ENCODE measurements at regions not wholly inside any gene's neighbourhood (a gene's known extent, or its start where the extent isn't known, plus 50 kb on each side); places are given as distances from the start of the nearest gene placed in this dataset.

- H2AFZ ChIP-seq (ENCODE audit: low read length): no peak overlapping the region
- ChIA-PET CTCF (ENCODE audit: partially characterized antibody) (interaction anchor here (1.3 to 2.1 kb wide), 2 partner anchors 35 to 191 kb away, joined by 4 to 5 read pairs; no protein-coding TSS in a partner anchor), POLR2A (ENCODE audit: partially characterized antibody) (no interaction called here)
- no peaks in the 10 kb centered on the region for H4K20me1 ChIP-seq (replicated peaks in 1 of 2; ENCODE audit: control insufficient read depth in 1 of 2, insufficient read depth in 2 of 2, low read length in 2 of 2)
- FAIRE-seq (no peak), DNase-seq (ENCODE audit: low read depth in 1 of 2, low spot score in 2 of 2) (no peak)
- no peak overlapping the region for H2AK5ac ChIP-seq (ENCODE audit: low read depth, low read length)
- H2BK20ac ChIP-seq (ENCODE audit: low read length): no peak overlapping the region
- no peaks in the 10 kb centered on the region for H3K36me3 ChIP-seq (ENCODE audit: control insufficient read depth in 2 of 4, insufficient read depth in 4 of 4, low read length in 3 of 4)
- no peak overlapping the region for H4K8ac ChIP-seq (ENCODE audit: extremely low read depth, insufficient read depth, low read length)
- H2BK5ac ChIP-seq (ENCODE audit: low read depth, low read length): no peak overlapping the region
- no peak for TF ChIP-seq JUND (IDR thresholded peaks at IDR 0.05; ENCODE audit: low read length)
- TF ChIP-seq KDM4A (IDR thresholded peaks at IDR 0.05; ENCODE audit: low read depth, low read length, severe bottlenecking): no peak
- no peak for TF ChIP-seq USF2 (IDR thresholded peaks at IDR 0.05; ENCODE audit: low read length)
- no peak for TF ChIP-seq SP1 (IDR thresholded peaks at IDR 0.05; ENCODE audit: low read depth, low read length)
- no peak for TF ChIP-seq ZNF274 (IDR thresholded peaks at IDR 0.05; ENCODE audit: borderline replicate concordance, extremely low read depth, low read length)
- no peak for TF ChIP-seq TAF1 (IDR thresholded peaks at IDR 0.05; ENCODE audit: low read depth, low read length)
- TF ChIP-seq GTF2F1 (IDR thresholded peaks at IDR 0.05; ENCODE audit: borderline replicate concordance, low read depth, low read length): no peak
- no peak for TF ChIP-seq RXRA (IDR thresholded peaks at IDR 0.05; ENCODE audit: insufficient read depth, low read depth, low read length)
- TF ChIP-seq RNF2 (IDR thresholded peaks at IDR 0.05; ENCODE audit: borderline replicate concordance, low read depth, low read length, missing control alignments, poor library complexity, severe bottlenecking): no peak
- H4K91ac ChIP-seq (replicated peaks; ENCODE audit: insufficient read length, low read length): no peak overlapping the region
- no peak overlapping the region for H3K4me3 ChIP-seq (ENCODE audit: extremely low read depth in 1 of 4, insufficient read depth in 2 of 4, low read depth in 3 of 4, low read length in 4 of 4)
- H3K9me3 ChIP-seq (ENCODE audit: insufficient read depth in 2 of 2, low read depth in 1 of 2, low read length in 1 of 2): no peaks in the 10 kb centered on the region
- H3K4me2 ChIP-seq (ENCODE audit: insufficient read depth in 1 of 2, low read depth in 2 of 2, low read length in 2 of 2): no peak overlapping the region
- H4K5ac ChIP-seq (ENCODE audit: insufficient read length, low read depth, low read length): no peak overlapping the region
- H3K56ac ChIP-seq (replicated peaks; ENCODE audit: insufficient read length, low read depth, low read length): no peak overlapping the region
- no peaks in the 10 kb centered on the region for H3K79me1 ChIP-seq (ENCODE audit: low read depth, low read length)
- no peak overlapping the region for H2BK15ac ChIP-seq (ENCODE audit: low read length)
- no peak overlapping the region for H3K9ac ChIP-seq (replicated peaks in 1 of 4; ENCODE audit: extremely low read depth in 1 of 4, low read depth in 3 of 4, low read length in 3 of 4)
- H3K4ac ChIP-seq (replicated peaks; ENCODE audit: insufficient read length, low read depth, low read length): no peak overlapping the region
- no peak overlapping the region for H2BK120ac ChIP-seq (replicated peaks; ENCODE audit: low read depth, low read length)
- H3K14ac ChIP-seq (ENCODE audit: insufficient read length): no peak overlapping the region
- H3K23me2 ChIP-seq (ENCODE audit: low read depth, low read length): no peaks in the 10 kb centered on the region
- H3K18ac ChIP-seq (ENCODE audit: extremely low read depth, low read length): no peak overlapping the region
- no peaks in the 10 kb centered on the region for H3K4me1 ChIP-seq (replicated peaks in 1 of 4; ENCODE audit: control insufficient read depth in 3 of 4, insufficient read depth in 4 of 4, low read length in 3 of 4)
- H3K27ac ChIP-seq (ENCODE audit: low read depth, low read length): no peak overlapping the region
- WGBS, 2 experiments (ENCODE audit: extremely low coverage in 1 of 2, insufficient coverage in 1 of 2, insufficient read length in 1 of 2, insufficient replicate concordance in 2 of 2, low coverage in 1 of 2, low lambda C conversion rate in 2 of 2, missing lambda C conversion rate in 1 of 2): 98% methylated on average over 3 of the region's 3 CpGs; no CpG with 5 or more reads in 1 of the 2 experiments
- no peak overlapping the region for H3K23ac ChIP-seq (ENCODE audit: insufficient read length)
- no peaks in the 10 kb centered on the region for H3K79me2 ChIP-seq (ENCODE audit: control insufficient read depth in 1 of 2, insufficient read depth in 2 of 2, low read length in 2 of 2)
- no peak overlapping the region for H2BK12ac ChIP-seq (ENCODE audit: low read depth, low read length)
- no peaks in the 10 kb centered on the region for H3K27me3 ChIP-seq (replicated peaks in 1 of 4; ENCODE audit: control insufficient read depth in 3 of 4, extremely low read depth in 1 of 4, insufficient read depth in 3 of 4, low read length in 3 of 4)
Observed at GRCh38 chr10:83835945-83836745, 303.2 kb upstream of the GHITM start.
